MCF 10A (cell line): ENCODE measurements at regions not wholly inside any gene's neighbourhood (a gene's known extent, or its start where the extent isn't known, plus 50 kb on each side); places are given as distances from the start of the nearest gene placed in this dataset.

Experiments
- BruUV-seq: library from RNA; stranded (reverse); fragments of 400-500 nt; replicated peaks from 2 replicates; lab custom pipeline; 2021; lab: Mats Ljungman, UMichigan
- CTCF ChIA-PET: fragments of 300-600 bp; sonication (Branson Sonifier 250); formaldehyde crosslinking; extraction: SDS; loops from one replicate; lab custom pipeline; 2021; ENCODE audit warnings: antibody characterized with exemption, inconsistent platforms; lab: Yijun Ruan, JAX
- POLR2A ChIA-PET: fragments of 300-600, 350-650 bp; sonication (Branson Sonifier 250); formaldehyde crosslinking; extraction: SDS; loops from one replicate; lab custom pipeline; 2020; ENCODE audit warnings: antibody characterized with exemption, inconsistent platforms; lab: Yijun Ruan, JAX
- DNase-seq: peaks from one replicate; pipeline ENCODE4 v3.0.0-alpha.2; 2018; ENCODE audit not compliant: unreplicated experiment
- H3K27ac Mint-ChIP-seq: one replicate; pipeline ENCODE4 v1.8.0; 2022; ENCODE audit warnings: mild to moderate bottlenecking, low read depth, mixed read lengths; ENCODE audit not compliant: unreplicated experiment
- H3K27me3 Mint-ChIP-seq: one replicate; pipeline ENCODE4 v1.8.0; 2022; ENCODE audit warnings: mixed read lengths; ENCODE audit not compliant: insufficient read depth, unreplicated experiment
- H3K36me3 Mint-ChIP-seq: one replicate; pipeline ENCODE4 v1.8.0; 2022; ENCODE audit warnings: mild to moderate bottlenecking, moderate library complexity, mixed read lengths; ENCODE audit not compliant: insufficient read depth, unreplicated experiment
- H3K4me1 Mint-ChIP-seq: one replicate; pipeline ENCODE4 v1.8.0; 2022; ENCODE audit warnings: mixed read lengths; ENCODE audit not compliant: insufficient read depth, unreplicated experiment
- H3K4me3 Mint-ChIP-seq: one replicate; pipeline ENCODE4 v1.8.0; 2022; ENCODE audit warnings: mild to moderate bottlenecking, moderate library complexity, mixed read lengths; ENCODE audit not compliant: unreplicated experiment
- H3K9me3 Mint-ChIP-seq: one replicate; pipeline ENCODE4 v1.8.0; 2022; ENCODE audit warnings: mixed read lengths; ENCODE audit not compliant: unreplicated experiment
- CTCF ChIP-seq: fragments of 200-600 bp; IDR thresholded peaks from one replicate; pipeline ENCODE4 v1.8.0; 2022; ENCODE audit warnings: antibody characterized with exemption, mild to moderate bottlenecking; ENCODE audit not compliant: unreplicated experiment
- intact Hi-C: fragments of 100-400 bp; cut with micrococcal nuclease; formaldehyde crosslinking; loops from 2 replicates; pipeline ENCODE4 v1.14.1; 2022

GRCh38 chr12:22781339-22781738 is 156.4 kb downstream of the ETNK1 start:
- no peaks in the 10 kb centered on the region for H3K9me3 Mint-ChIP-seq

DNA sequence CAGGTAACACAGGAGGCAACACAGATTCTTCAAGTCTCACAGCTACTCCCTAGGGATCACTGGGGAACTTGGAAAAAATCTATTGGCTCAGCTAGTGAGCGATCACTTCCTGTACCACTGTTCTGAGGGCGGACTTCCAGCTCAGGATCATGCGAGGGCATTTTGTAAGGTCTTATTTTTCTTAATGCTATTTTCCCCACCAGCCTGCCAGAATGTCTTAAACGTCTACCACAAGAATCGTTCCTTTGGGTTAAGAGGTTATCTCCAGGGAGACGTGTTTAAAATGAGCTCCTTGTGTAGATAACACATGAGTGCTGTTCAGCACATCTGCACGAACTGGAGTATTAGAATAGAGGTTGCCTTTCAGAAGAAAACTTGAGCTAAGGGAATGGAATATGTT is 162.6 kb downstream of the ETNK1 start:
- ChIA-PET POLR2A (interaction anchor here (0.6 to 0.8 kb wide), 2 partner anchors 46 to 1069 kb away, joined by 3 read pairs; no protein-coding TSS in a partner anchor), CTCF (interaction anchor here (0.5 to 1.2 kb wide), 4 partner anchors 8 to 108 kb away, joined by 3 to 4 read pairs (median 4); no protein-coding TSS in a partner anchor)
- intact Hi-C loops = no loop called here
- TF ChIP-seq CTCF = no peak
- Mint-ChIP-seq H3K36me3 (no peaks in the 10 kb centered on the region), H3K27ac (no peak overlapping the region), H3K9me3 (no peaks in the 10 kb centered on the region), H3K4me1 (peaks cover 6% of the 10 kb centered on the region), H3K4me3 (no peak overlapping the region), H3K27me3 (no peaks in the 10 kb centered on the region)
- BruUV-seq = no TSS peak
- no peak for DNase-seq

More at GRCh38 chr12:22781339-22781738, 156.4 kb downstream of the ETNK1 start:
- BruUV-seq = no TSS peak
- Mint-ChIP-seq H3K36me3 (no peaks in the 10 kb centered on the region), H3K27ac (no peak overlapping the region), H3K4me1 (no peaks in the 10 kb centered on the region), H3K27me3 (no peaks in the 10 kb centered on the region), H3K4me3 (no peak overlapping the region)
- CTCF ChIA-PET = no interaction called here
- DNase-seq = no peak
- intact Hi-C loops = no loop called here
- no peak for TF ChIP-seq CTCF
- POLR2A ChIA-PET = no interaction called here

- H3K36me3 Mint-ChIP-seq = no peaks in the 10 kb centered on the region
- H3K9me3 Mint-ChIP-seq = no peaks in the 10 kb centered on the region
- POLR2A ChIA-PET = no interaction called here
- intact Hi-C loops = no loop called here
- no peak for TF ChIP-seq CTCF
- H3K27me3 Mint-ChIP-seq = no peaks in the 10 kb centered on the region
- no peak overlapping the region for H3K27ac Mint-ChIP-seq
- no peak for DNase-seq
- no peak overlapping the region for H3K4me3 Mint-ChIP-seq
- CTCF ChIA-PET = interaction anchor here (0.6 to 1.5 kb wide), 2 partner anchors 11 to 80 kb away, joined by 3 to 5 read pairs; no protein-coding TSS in a partner anchor
- H3K4me1 Mint-ChIP-seq = peaks cover 7% of the 10 kb centered on the region
- no TSS peak for BruUV-seq
Measured at GRCh38 chr12:22788913-22789312, 163.9 kb downstream of the ETNK1 start.

DNA sequence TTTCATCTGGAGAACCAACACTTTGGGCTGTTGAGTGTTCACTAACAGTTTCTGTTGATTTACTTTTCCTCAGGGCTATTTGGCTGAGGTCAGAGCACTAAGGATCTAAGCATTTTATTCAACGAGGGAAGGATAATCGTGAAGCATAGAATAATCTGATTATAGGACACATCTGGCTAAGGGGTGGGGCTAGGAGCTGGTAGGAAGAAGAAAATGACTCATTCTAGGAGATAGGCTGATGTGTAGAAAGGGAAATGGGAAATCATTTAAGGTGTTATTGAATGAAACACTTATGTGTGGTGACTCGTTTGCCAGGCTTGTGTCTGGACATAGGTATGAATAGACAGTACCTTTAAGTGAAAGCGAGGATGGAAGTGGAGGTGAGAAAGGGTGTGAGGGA is 167.2 kb downstream of the ETNK1 start:
- BruUV-seq = no TSS peak
- no peak overlapping the region for H3K4me3 Mint-ChIP-seq
- intact Hi-C loops = no loop called here
- ChIA-PET POLR2A (interaction anchor here (0.7 kb wide), 1 partner anchor 214 kb away, joined by 3 read pairs; no protein-coding TSS in a partner anchor), CTCF (no interaction called here)
- no peak overlapping the region for H3K27ac Mint-ChIP-seq
- H3K9me3 Mint-ChIP-seq = no peaks in the 10 kb centered on the region
- H3K36me3 Mint-ChIP-seq = no peaks in the 10 kb centered on the region
- peaks cover 7% of the 10 kb centered on the region for H3K4me1 Mint-ChIP-seq
- H3K27me3 Mint-ChIP-seq = no peaks in the 10 kb centered on the region
- TF ChIP-seq CTCF = no peak
- DNase-seq = peak; percentile 10
